ENCODE measurements at regions not wholly inside any gene's neighbourhood (a gene's known extent, or its start where the extent isn't known, plus 50 kb on each side); places are given as distances from the start of the nearest gene placed in this dataset.

DNA sequence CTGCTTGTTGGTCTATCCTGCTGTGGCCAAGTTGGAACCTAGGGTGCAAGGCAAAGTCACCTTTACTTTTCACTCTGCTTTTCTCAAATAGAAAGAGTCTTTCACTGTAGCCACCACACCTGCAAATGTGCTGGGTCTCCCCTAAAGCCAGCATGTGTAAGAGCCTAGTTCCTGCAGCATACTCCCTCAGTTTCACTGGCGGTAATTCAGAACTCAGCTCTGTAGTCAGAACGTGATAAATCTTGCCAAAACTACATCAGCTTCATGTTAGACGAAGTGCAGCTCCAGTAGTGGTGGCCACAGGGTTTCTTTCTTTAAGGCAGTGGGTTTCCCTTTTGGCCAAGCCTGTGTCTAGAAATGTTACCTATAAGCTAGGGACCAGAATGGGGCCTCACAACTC, 72.0 kb upstream of the HMGCLL1 start:
- Mint-ChIP-seq H3K9me3 (no peaks in the 10 kb centered on the region), H3K27me3 (peaks cover 17% of the 10 kb centered on the region), H3K36me3 (peaks cover 5% of the 10 kb centered on the region), H3K4me3 (no peak overlapping the region), H3K27ac (no peak overlapping the region), H3K4me1 (ENCODE audit: unreplicated experiment) (peaks cover 7% of the 10 kb centered on the region)
- DNase-seq (ENCODE audit: extremely low spot score, unreplicated experiment): no peak
- TF ChIP-seq, protein P1, sequence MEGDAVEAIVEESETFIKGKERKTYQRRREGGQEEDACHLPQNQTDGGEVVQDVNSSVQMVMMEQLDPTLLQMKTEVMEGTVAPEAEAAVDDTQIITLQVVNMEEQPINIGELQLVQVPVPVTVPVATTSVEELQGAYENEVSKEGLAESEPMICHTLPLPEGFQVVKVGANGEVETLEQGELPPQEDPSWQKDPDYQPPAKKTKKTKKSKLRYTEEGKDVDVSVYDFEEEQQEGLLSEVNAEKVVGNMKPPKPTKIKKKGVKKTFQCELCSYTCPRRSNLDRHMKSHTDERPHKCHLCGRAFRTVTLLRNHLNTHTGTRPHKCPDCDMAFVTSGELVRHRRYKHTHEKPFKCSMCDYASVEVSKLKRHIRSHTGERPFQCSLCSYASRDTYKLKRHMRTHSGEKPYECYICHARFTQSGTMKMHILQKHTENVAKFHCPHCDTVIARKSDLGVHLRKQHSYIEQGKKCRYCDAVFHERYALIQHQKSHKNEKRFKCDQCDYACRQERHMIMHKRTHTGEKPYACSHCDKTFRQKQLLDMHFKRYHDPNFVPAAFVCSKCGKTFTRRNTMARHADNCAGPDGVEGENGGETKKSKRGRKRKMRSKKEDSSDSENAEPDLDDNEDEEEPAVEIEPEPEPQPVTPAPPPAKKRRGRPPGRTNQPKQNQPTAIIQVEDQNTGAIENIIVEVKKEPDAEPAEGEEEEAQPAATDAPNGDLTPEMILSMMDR (conservative IDR thresholded peaks at IDR 0.05): no peak

DNA sequence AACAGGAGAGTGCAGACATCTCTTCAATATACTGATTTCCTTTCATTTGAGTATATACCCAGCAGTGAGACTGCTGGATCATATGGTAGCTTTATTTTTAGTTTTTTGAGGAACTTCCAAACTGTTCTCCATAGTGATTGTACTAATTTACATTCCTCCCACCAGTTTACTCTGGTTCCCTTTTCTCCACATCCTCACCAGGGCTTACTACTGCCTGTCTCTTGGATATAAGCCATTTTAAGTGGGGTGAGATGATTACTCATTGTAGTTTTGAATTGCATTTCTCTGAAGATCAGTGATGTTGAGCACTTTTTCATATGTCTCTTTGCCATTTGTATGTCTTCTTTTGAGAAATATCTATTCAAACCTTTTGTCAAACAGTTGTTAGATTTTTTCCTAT, 64.9 kb upstream of the HMGCLL1 start:
- Mint-ChIP-seq H3K4me1 (ENCODE audit: unreplicated experiment) (no peaks in the 10 kb centered on the region), H3K4me3 (no peak overlapping the region), H3K27ac (no peak overlapping the region), H3K36me3 (peaks cover 5% of the 10 kb centered on the region), H3K27me3 (no peaks in the 10 kb centered on the region), H3K9me3 (peaks cover 5% of the 10 kb centered on the region)
- no peak for DNase-seq (ENCODE audit: extremely low spot score, unreplicated experiment)
- TF ChIP-seq, protein P1 (conservative IDR thresholded peaks at IDR 0.05): no peak

DNA sequence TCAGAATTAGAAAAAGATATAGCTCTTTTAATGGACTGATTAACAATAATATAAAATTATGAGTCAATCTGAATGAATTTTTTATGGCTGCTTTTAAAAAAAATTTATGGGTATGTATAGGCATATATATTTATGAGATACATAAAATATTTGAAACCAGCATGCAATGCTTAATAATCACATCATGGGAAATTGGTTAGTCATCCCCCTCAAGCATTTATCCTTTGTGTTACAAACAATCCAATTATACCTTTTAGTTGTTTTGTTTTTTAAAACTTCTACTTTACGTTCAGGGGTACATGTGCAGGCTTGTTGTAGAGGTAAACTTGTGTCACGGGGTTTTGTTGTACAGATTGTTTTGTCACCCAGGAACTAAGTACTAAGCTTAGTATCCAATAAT, 63.4 kb upstream of the HMGCLL1 start:
- H3K4me3 Mint-ChIP-seq: no peak overlapping the region

DNA sequence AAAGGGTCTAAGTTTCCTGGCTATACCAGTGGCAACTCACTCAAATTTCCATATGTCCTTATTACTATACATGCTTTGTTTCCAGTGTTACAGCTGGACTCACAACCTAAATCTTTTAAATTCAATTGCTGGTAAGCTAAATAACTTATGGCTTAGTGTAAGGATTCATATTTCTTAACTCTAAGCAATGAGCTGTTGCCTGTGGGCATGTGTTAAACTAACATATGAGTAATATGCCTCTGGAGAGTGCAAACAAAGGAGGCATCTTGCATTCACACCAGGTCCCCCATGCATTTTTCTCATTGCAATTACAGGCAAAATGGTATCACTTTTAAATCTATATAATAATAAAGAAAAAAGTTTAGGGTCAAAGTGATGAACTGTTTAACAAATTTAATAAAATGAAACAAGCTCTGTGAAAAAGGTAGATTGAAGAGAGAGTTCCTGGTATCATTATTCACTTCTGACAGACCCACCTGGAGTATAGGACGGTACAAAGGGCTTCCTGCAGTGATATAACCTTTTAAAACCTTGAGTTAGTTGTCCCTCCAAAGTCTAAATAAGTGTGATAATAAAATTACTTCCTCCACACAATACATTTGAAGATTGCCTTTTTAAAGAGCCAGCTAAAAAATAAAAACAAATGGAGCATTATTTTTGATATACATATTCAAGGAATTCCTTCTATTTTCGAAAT, 57.6 kb upstream of the HMGCLL1 start:
- DNase-seq (ENCODE audit: extremely low spot score, unreplicated experiment): no peak
- H3K27me3 Mint-ChIP-seq: no peaks in the 10 kb centered on the region

More for the DNA sequence above, 63.4 kb upstream of the HMGCLL1 start:
- Mint-ChIP-seq H3K36me3 (peaks cover 5% of the 10 kb centered on the region), H3K9me3 (peaks cover 5% of the 10 kb centered on the region), H3K27ac (no peak overlapping the region), H3K27me3 (no peaks in the 10 kb centered on the region), H3K4me1 (ENCODE audit: unreplicated experiment) (peaks cover 4% of the 10 kb centered on the region)
- TF ChIP-seq, protein P1 (conservative IDR thresholded peaks at IDR 0.05): no peak
- no peak for DNase-seq (ENCODE audit: extremely low spot score, unreplicated experiment)

DNA sequence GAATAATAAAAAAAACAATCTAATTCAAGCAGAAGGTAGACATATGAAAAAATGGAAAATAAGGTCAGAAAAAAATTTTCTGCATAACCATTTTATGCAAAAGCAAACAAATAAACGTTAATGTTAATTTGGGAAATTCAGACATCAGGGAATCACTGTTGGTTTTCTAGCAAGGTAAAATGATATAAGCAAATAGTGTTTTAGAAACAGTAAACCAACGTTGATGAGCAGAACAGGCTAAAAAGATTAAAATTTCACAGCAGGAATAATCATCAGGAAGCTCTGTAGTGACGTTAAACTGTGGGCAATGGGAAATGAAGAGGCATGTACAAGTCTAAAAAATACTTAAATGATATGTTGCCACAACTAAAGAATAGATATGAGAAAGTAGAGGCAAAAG, 54.5 kb upstream of the HMGCLL1 start:
- Mint-ChIP-seq H3K4me1 (ENCODE audit: unreplicated experiment) (peaks cover 27% of the 10 kb centered on the region), H3K27me3 (no peaks in the 10 kb centered on the region), H3K36me3 (no peaks in the 10 kb centered on the region), H3K4me3 (no peak overlapping the region), H3K27ac (no peak overlapping the region), H3K9me3 (peaks cover 9% of the 10 kb centered on the region)
- no peak for DNase-seq (ENCODE audit: extremely low spot score, unreplicated experiment)
- TF ChIP-seq, protein P1 (conservative IDR thresholded peaks at IDR 0.05): no peak

More for the DNA sequence above, 57.6 kb upstream of the HMGCLL1 start:
- Mint-ChIP-seq H3K4me3 (no peak overlapping the region), H3K9me3 (no peaks in the 10 kb centered on the region), H3K27ac (peak overlapping the region; percentile 2), H3K4me1 (ENCODE audit: unreplicated experiment) (peaks cover 27% of the 10 kb centered on the region), H3K36me3 (no peaks in the 10 kb centered on the region)
- TF ChIP-seq, protein P1 (conservative IDR thresholded peaks at IDR 0.05): no peak

All from type B pancreatic cell (in vitro differentiated cells).